Fibroblast of skin of right quadriceps (primary cell): ENCODE measurements at regions not wholly inside any gene's neighbourhood (a gene's known extent, or its start where the extent isn't known, plus 50 kb on each side); places are given as distances from the start of the nearest gene placed in this dataset.
A peak's percentile ranks its signal among the peaks of the same experiment; 100 is the strongest.
"Not testable (repeated sequence)": the region's sequence is repeated elsewhere in the genome, so short reads cannot be mapped to it uniquely, and the experiment has no call there.

Experiments
- DNase-seq: peaks from one replicate; pipeline ENCODE4 v3.0.0-alpha.2; 2013

DNA sequence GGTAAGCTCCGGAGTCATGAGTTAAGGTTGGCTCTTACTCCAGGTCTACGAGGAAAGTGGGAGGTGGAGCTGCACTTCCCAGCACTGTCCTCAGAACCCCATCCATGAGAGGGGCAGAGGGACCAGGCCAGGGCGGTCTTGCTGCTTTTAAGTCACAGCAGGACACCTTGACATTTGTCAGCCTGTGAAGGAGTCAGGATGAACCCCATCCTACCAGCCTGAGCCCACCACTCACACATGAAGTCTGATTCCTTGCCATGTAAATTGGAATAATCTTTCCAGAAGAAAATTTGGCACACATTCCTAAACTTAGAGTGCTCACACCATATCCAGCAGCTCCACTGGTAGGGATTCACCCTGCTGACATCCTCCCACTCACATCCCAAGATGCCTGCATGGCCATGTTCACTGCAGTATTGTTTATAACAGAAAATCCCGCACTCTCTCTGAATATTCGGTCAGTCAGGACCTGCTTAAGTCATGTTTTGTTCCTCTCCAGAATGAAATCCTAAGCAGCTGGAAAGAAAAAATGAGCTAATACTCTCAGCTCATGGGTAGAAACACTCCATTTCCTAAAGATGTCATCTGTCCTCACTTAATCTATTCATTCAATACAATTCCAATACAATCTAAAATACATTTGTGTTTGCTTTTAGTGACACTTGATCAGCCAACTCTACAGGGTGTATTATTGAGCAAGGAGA lies 79.3 kb upstream of the COL5A1 start:
- DNase-seq, result no peak

DNA sequence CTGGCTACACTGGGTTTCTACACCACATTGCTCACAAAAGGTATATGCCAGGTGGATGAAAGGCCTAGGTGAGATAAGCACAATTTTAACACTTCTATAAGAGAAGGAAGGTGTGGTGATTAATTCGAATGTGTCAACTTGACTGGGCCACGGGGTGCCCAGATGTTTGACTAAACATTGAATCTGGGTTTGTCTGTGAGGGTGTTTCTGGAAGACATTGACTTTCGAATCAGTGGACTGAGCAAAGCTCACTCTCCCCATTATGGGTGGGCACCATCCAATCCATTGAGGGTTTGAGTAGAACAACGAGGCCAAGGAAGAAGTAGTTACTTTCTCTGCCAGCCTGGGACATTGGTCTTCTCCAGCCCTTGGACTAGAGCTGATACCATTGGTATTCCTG lies 78.2 kb upstream of the COL5A1 start:
- DNase-seq, result no peak

DNA sequence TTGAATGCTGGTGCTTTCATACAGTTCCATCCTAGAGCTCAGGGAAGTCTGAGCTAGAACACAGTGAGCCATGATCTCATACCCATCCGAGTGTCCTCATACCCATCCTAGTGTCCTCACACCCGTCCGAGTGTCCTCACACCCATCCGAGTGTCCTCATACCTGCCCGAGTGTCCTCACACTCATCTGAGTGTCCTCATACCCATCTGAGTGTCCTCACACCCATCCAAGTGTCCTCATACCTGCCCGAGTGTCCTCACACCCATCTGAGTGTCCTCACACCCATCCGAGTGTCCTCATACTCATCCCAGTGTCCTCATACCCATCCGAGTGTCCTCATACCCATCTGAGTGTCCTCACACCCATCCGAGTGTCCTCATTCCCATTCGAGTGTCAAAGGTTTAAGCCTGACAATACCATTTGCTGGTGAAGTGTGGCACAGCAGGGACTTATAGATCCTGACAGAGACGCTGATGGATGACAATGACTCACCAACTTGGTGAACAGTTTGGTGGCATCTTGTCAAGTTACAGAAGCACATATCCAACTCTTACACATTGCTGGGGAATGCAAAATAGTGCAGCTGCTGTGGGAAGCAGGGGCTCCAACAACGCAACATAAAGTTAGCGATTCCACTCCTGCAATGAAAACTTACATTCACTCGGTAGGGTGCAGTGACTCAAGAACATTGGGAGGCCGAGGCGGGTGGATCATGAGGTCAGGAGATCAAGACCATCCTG lies 77.0 kb upstream of the COL5A1 start:
- DNase-seq, result peak; percentile 93

DNA sequence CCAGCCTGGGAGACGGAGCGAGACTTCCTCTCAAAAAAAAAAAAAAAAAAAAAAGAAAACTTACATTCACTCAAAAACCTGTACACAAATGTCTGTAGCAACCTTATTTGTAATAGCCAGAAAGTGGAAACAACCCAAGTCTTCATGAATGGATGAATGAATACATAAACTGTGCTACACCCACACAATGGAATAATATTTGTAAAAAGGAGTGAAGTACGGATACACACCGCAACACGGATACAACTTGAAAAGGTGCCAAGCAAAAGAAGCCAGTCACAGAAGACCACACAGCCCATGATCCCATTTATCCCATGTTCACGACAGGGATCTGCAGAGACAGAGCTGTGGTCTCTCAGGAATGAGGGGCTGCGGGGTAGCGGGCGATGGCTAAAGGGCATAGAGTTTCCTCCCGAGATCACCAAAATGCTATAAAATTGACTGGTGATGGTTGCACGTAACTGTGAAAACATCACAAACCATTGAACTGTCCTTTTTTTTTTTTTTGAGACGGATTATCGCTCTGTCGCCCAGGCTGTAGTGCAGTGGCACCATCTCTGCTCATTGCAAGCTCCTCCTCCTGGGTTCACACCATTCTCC lies 76.2 kb upstream of the COL5A1 start:
- no peak for DNase-seq

DNA sequence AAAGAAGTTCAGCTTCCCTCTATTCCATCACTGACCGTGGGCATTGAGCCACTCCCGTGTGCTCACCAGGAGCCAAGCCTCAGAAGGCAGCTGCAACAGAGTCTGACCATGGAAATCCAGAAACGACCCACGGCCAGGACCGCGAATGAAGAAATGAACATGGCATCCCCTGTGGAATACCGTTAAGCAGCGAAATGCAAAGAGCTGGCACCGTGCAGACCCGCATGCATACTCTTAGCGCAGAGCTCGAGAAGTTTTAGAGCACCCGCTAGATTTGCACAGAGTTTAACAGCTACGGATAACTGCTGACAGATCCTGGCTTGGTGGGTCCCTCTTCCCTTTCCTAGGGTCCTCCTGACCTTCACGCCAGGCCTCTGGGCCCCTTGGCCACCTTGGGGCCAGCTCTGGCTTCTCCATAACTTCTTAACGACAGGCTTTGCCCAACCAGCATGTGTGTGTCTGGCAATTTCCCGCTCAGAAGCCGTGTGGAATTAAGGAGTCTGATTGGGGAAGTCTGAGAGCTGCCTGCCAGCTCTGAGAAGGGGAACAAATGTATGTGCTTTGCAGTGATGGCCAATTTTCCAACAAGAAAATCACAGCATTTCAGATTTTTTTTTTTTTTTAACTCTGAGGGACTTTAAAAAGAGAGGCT lies 75.3 kb upstream of the COL5A1 start:
- DNase-seq, result no peak

DNA sequence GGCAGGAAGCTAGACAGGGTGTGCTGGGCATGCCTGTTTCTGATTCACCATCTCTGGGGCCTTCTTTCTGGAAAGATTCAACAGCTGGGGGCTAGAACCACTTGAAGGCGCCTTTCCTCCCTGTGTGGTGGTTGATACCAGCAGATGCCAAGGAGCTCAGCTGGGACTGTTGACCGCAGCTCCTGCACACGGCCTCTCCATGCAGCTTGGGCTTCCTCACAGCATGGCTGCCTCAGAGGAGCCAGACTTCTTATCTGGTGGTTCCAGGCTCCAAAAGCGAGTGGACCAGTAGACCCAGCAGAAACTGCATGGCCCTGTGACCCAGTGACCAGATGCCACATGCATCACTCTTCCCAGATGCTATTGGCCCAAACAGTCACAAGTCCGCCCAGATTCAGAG lies 74.7 kb upstream of the COL5A1 start:
- no peak for DNase-seq

DNA sequence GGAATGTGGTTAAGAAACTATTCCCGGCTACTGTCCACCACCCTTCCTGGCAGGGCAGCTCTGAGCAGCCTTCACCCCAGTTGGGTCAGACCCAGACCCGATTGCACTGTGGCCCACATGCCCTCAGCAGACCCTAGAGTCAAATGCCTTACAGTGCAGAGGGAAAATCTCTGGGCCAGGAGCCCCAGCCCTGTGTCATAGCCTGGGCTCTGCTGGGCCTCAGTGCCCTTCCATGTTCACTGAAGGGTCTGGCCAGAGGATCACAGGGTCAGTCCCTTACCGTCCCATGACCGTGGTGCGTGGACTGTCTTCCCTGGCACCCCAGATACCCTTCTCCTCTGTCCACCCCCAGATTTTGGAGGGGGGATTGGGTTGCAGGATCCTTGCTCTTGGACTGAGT lies 73.5 kb upstream of the COL5A1 start:
- DNase-seq, result no peak

DNA sequence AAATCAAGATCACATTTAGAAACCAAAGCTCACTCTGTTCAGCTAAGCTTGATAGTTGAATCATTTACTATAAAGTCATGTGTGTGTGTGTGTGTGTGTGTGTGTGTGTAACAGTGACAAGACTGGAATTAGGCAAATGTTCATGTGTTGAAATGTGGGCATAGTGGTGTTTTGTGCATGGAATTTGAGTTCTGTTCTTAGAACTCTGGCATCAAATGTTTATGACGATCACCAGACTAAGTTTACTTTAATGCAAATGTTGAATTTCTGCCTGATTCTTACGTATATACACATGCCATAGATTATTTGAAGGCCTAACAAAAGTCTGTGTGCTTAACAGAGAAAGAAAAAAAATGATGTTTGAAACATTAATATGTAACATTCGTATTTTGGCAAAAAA lies 72.8 kb upstream of the COL5A1 start:
- DNase-seq, result peak; percentile 57

DNA sequence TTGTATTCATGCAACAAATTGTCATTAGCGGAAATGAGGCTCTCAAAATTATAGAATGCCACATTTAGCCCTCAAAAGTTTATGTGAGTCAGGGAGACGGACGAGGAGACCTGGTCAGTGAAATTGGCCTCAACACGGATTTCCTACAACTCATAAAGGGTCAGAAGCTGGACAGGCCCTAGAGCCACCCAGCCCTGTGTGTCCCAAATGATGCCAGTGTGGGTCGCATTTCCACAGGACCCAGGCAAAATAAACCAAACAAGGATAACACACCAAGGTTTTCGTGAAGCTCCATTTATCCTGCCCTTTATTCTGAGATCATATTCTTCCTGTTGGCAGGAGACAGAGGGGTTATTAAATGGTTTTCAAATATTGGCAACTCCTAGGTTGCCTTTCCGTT lies 72.0 kb upstream of the COL5A1 start:
- no peak for DNase-seq

DNA sequence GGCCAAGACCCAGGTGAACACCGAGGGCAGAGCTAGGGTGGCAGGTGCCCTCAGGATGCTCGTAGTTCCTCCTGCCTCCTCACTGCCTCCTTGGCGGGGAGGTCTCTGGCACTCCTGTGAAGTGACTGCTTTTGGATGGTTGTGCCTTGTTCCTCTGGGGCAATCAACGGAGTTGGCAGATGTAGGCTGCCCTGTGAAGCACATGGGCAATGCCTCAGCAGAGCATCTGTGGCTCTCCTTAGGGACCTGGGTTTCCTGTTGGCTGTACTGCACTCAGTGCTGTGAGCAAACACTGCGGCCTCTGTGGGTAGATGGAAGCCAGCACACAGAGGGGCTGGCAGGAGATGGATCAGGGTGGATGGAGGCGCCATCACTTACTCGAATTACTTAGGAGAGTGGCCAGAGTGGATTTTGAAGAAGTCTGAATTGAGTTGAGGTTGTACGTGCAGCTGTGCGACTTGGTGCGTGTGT lies 71.4 kb upstream of the COL5A1 start:
- no peak for DNase-seq

DNA sequence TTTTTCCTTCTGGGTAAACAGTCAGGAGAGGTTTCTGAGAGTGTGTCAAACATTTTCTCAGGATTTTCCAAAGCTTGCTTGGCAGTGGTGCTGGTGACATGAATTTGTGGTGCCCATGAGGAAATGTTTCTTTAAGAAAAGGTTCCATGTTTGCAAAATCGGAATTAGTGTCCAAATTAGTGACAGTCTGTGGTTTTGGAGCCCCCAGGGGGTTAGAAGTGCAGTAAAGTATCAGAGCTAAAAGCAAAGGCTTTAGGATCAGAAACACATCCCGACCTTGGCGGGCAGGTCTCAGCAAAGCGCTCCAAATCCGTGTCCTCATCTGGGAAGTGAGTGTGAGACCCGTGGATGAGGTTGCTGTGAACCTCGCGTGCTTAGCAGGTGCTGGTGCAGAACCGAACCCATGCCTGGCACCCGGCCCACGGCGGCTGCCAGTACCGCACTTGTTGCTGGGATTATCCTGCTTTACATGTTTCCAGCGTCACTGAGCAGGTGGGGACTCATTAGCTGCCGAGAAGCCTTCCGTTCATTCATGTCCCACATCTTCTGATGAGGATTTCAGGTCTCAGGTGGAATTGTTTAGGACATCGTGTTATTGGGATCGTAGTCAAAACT lies 70.8 kb upstream of the COL5A1 start:
- DNase-seq, result no peak

DNA sequence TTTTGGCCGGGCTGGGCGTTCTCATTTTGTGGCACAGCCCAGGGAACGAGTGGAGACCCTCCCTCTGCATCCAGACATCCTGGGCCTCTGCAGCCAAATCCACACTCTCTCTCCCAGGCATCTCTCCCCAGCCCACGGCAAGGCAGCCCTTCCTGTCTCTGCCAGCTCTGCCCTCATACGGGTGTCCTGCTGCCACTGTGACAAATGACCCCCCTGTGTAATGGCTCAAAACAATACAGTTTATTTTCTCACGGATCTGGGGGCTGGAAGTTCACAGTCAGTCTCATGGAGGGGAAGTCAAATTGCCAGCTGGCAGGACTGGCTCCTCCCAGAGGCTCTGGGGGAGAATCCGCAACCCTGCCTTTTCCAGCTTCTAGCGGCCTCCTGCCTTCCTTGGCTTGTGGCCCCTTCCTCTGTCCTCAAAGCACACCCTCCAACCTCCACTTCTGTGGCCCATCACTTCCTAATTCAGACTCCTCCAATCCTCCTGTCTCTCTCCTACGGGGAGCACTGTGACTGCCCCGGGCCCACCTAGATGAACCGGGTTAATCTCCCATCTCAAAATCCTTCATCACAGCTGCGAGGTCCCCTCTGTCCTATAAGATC lies 70.2 kb upstream of the COL5A1 start:
- no peak for DNase-seq

DNA sequence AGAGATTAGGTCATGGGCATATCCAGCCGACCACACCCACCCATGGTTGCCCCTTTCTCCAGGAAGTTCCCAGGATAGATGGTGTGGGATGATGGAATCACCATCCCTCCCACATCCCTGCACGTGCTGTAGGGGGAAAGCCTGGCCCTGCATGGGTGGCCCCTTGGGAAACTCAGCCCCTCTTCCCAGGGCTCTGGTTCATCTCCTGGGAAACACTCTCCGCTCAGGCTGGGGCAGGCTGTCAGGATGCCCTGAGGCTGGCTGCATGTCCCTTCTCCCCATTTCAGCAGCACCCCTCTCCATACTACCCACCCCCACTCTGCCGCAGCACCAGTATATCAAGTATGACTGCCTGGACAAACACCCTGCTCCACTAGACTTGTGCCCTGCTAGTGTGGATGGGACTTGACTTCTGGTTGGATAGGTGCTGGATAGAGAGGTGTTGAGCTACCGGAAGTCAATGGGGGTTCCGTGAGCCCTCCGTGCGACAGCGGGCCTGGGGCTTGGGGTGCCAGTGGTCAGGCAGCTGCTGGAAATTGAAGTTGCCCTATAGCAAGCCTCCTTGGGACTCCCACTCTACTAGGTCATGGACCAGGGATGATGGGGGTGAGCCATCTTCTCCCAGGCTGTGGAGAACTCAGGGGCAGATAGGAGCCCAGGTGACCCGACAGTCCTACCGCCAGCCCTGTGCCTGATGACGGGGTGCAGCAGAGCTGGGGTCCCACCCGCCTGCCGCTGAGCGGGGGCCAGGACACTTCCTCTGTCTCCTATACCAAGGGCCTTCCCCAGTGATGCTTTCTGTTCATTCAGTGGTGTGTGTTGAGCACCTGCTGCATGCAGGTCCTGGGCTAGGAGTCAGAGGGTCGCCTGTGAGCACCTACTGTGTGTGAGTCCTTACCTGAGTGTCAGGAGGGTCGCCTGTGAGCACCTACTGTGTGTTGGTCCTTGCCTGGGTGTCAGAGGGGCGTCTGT lies 69.4 kb upstream of the COL5A1 start:
- DNase-seq, result no peak

DNA sequence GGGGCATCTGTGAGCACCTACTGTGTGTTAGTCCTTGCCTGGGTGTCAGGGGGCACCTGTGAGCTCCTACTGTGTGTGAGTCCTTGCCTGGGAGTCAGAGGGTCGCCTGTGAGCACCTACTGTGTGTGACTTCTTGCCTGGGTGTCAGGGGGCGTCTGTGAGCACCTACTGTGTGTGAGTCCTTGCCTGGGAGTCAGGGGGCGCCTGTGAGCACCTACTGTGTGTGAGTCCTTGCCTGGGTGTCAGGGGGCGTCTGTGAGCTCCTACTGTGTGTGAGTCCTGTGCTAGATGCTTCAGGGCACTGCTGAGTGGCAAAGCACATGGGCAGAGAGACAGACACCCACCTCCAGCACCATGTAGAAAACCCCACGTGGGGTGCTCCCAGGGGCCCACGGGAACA lies 66.9 kb upstream of the COL5A1 start:
- DNase-seq, result not testable (repeated sequence)

DNA sequence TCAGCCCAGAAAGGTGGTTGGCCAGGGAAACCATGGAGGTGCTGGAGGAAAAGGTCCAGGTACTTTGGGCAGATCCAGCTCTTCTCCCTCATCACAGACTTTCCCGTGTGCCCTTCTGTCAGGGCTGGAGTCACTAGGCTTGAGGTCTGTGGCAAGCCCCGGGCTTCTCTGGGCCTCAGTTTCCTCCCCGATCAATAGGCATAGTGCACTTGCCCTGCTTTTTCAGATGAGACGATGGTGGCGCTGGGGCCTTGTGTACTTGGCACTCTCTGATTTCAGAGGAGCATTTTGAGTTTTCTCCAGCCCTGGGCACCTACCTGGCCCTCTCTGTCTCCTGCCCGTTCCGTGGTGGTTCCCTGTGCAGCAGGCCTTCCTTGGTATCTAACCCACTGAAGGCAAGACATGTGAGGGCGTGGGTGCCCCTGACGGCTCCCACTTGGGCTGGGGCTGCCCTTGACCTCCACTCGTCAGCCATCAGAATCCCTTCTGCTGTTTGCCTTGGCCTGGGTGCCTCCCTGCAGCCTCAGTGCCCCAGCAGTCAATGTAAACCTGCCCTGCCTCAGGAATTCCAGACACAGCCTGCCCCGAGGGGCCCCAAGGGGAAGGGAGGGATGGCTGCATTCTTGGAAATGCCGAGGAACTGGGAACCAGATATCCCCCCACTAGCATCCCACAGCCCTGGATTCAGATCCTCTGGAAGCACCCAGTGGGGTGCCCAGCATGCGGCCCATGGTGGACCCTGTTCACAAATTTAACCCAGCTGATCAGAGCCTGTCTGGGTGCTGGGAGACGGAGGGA lies 66.3 kb upstream of the COL5A1 start:
- no peak for DNase-seq

DNA sequence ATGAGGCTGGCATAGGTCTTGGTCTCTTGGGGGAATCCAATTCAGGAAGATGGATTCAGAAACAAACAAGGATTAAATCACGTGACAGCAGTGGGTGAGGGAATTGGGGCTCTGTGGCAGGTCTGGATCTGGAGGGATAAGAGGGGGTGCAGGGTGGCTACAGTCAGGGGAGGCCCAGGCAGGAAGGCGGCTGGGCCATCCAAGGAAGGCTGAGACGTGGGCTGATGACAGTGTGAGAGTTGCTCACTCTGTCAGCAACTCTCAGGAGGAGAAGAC lies 65.8 kb upstream of the COL5A1 start:
- DNase-seq, result no peak

DNA sequence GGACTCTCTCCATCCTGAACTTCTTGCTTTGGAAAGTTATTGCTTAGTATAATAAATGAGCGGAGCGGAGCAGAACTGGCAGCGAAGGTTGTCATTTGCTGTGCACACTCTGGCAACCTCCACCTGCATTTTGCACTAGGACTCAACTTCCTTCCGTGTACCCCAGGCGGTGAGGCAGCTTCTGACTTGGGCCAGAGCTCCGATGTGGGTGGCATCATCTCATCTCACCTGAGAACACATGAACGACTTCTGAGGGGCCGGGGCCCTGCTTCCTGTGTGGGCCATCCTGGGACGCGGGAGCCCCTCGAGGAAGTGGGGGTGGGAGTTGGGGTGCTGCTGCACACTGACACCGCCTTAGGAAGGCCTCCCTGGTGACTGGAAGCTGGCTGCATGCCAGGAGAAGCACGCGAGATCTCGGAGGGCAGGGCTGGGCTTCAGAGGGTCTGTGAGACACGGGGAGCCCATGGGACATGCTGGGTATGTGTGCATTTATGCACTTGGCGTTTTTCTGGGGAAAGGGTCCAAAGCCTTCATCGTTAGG lies 56.5 kb upstream of the COL5A1 start:
- no peak for DNase-seq

DNA sequence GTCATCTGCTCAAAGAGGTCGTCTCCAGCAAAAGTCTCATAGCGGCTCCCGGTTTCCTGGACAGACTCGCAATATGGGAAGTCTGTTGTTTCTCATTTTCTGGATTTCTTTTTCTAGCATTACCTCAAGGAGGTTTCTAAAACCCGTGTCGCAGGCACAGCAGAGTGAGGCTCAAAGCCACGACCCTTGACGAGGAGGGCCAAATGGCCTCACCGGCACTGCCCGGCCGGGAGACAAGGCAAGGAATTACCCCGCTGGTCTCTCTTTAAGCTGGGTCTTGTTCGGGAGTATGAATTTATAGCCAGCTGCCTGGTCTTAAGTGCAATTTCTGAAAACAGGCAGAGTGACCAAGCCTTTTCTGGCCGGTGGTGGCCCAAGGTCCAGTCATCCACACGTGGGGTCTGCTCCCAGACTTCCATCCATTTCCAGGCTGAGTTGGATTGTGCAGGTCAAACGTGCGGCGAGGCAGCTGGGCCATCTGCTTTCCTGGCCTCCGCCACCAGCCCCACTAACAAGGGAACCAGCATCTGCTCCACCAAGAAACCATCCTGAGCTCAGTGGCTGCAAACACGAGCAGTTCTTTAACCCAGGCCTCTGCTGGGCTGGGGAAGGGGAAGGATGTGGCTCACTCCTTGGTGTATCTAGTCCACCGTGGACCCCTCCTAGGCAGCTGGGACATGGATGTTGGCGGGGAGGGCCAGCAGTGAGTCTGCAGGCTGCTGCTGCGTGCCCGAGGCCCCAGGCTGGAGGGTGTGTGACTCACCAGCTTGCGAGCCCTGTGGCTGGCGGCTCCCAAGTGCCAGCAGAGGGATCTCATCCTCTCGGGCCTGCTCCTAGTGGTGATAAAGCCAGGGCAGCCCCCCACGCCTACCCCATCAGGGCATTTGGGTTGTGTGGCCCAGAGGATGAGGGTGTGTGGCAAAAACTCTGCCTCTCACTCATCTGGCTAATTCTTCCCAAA lies 55.6 kb upstream of the COL5A1 start:
- peak; percentile 77 for DNase-seq

DNA sequence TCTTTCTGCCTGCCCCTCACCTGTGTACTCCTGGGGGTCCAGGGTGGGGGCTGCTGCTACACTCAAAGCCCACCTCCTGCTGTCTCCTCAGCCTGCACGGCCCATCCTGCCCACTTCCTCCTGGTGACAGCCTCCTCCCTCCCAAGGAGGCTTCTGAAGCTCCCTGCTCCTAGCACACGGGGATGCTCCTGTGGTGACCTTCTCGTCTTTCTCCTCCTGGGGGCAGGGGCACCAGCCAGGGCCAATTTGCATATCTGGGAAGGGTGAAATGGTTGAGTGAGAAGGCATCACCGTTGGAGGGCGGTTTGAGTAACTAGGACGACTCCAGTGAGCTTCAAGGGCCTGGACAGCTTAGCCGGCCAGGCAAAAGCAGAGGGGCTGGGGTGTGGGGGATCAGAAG lies 51.9 kb upstream of the COL5A1 start:
- no peak for DNase-seq
